ENCODE measurements at regions not wholly inside any gene's neighbourhood (a gene's known extent, or its start where the extent isn't known, plus 50 kb on each side); places are given as distances from the start of the nearest gene placed in this dataset.
"Not testable (repeated sequence)": the region's sequence is repeated elsewhere in the genome, so short reads cannot be mapped to it uniquely, and the experiment has no call there.

GRCh38 chr4:9008407-9008806, 136.8 kb upstream of the HMX1 start:
- H4K91ac ChIP-seq (ENCODE audit: insufficient read length, low read depth, low read length); DNase-seq; H3K4me3 Mint-ChIP-seq; H3K23me2 ChIP-seq (ENCODE audit: insufficient read length, low read depth, low read length, poor library complexity, severe bottlenecking); H4K20me1 ChIP-seq (ENCODE audit: control insufficient read depth, insufficient read depth, insufficient read length); H3K27ac ChIP-seq (ENCODE audit: insufficient read length, low read depth, low read length); H3K4me1 ChIP-seq (ENCODE audit: insufficient read depth, low read length); H3K18ac ChIP-seq (ENCODE audit: insufficient read length, low read depth, low read length); H2BK15ac ChIP-seq (ENCODE audit: low read depth, low read length); H3K79me1 ChIP-seq (ENCODE audit: insufficient read depth, low read depth, low read length, poor library complexity, severe bottlenecking); H3K9ac ChIP-seq (ENCODE audit: extremely low read depth, insufficient read length, low read length); H2BK12ac ChIP-seq (ENCODE audit: insufficient read length, low read depth, low read length); H3K79me2 ChIP-seq (ENCODE audit: insufficient read depth, low read length); H3K4me1 Mint-ChIP-seq; H2BK5ac ChIP-seq (ENCODE audit: insufficient read length, low read length); H4K8ac ChIP-seq (replicated peaks; ENCODE audit: insufficient read length, low read depth, low read length); H3K9me3 ChIP-seq (ENCODE audit: control insufficient read depth, low read depth, low read length); H3K14ac ChIP-seq (ENCODE audit: insufficient read depth, low read length); H4K5ac ChIP-seq (ENCODE audit: insufficient read length, low read depth, low read length); H3T11ph ChIP-seq (ENCODE audit: low read length); H2AK5ac ChIP-seq (ENCODE audit: insufficient read length, low read length); H3K27me3 ChIP-seq (ENCODE audit: insufficient read depth, low read length); H3K4me2 ChIP-seq (ENCODE audit: insufficient read depth, insufficient read length, low read length); H3K27ac Mint-ChIP-seq; H3K23ac ChIP-seq (ENCODE audit: insufficient read length, low read depth, low read length); H2BK120ac ChIP-seq (ENCODE audit: low read depth, low read length, poor library complexity, severe bottlenecking); H2AFZ ChIP-seq (ENCODE audit: low read length); H3K4ac ChIP-seq (ENCODE audit: low read depth, low read length); H3K36me3 Mint-ChIP-seq (ENCODE audit: insufficient read depth in 1 of 3, low read depth in 3 of 3); H2BK20ac ChIP-seq (ENCODE audit: low read depth, low read length, poor library complexity, severe bottlenecking); H3K56ac ChIP-seq (ENCODE audit: insufficient read length, low read depth, low read length): not testable (repeated sequence)
- no CpG with 5 or more reads among the region's 4 CpGs for WGBS (ENCODE audit: extremely low coverage, insufficient read length, low lambda C conversion rate)
- Mint-ChIP-seq H3K9me3 (peaks cover 24 to 57% of the 10 kb centered on the region in 2 experiments), H3K27me3 (ENCODE audit: low read depth) (peaks cover 13% of the 10 kb centered on the region)

DNA sequence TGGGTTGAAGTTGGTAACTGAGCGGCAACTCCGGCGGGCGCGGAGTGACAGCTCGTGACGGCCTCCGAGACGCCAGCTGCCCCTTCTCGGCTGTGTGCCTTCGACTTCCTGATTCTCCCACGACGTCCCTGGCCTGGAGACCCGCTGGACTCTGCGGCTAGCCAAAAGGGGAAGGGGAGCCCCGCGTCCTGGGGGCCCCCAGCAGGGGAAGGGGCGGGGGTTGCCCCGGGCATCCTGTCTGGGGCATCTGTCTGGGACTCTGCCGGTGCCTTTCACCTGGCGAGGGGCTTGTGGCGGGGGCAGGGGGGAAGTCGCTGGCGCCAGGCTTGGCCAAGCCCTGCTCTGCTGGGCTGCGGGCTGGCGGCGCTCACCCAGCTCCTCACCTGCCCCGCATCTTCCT, 129.5 kb upstream of the HMX1 start:
- H2BK12ac ChIP-seq (ENCODE audit: insufficient read length, low read depth, low read length); H3K36me3 Mint-ChIP-seq (ENCODE audit: insufficient read depth in 1 of 3, low read depth in 3 of 3); H3K79me1 ChIP-seq (ENCODE audit: insufficient read depth, low read depth, low read length, poor library complexity, severe bottlenecking); H3K9me3 ChIP-seq (ENCODE audit: control insufficient read depth, low read depth, low read length); H2BK20ac ChIP-seq (ENCODE audit: low read depth, low read length, poor library complexity, severe bottlenecking); H3K4ac ChIP-seq (ENCODE audit: low read depth, low read length); DNase-seq; H4K5ac ChIP-seq (ENCODE audit: insufficient read length, low read depth, low read length); H2BK5ac ChIP-seq (ENCODE audit: insufficient read length, low read length); H3K27ac ChIP-seq (ENCODE audit: insufficient read length, low read depth, low read length); H2AFZ ChIP-seq (ENCODE audit: low read length); H4K8ac ChIP-seq (replicated peaks; ENCODE audit: insufficient read length, low read depth, low read length); H3K14ac ChIP-seq (ENCODE audit: insufficient read depth, low read length); H2AK5ac ChIP-seq (ENCODE audit: insufficient read length, low read length); H3K9ac ChIP-seq (ENCODE audit: extremely low read depth, insufficient read length, low read length); H3K4me1 ChIP-seq (ENCODE audit: insufficient read depth, low read length); H3T11ph ChIP-seq (ENCODE audit: low read length); H4K20me1 ChIP-seq (ENCODE audit: control insufficient read depth, insufficient read depth, insufficient read length); H3K27ac Mint-ChIP-seq; H3K27me3 ChIP-seq (ENCODE audit: insufficient read depth, low read length); H3K23me2 ChIP-seq (ENCODE audit: insufficient read length, low read depth, low read length, poor library complexity, severe bottlenecking); H2BK15ac ChIP-seq (ENCODE audit: low read depth, low read length); H3K56ac ChIP-seq (ENCODE audit: insufficient read length, low read depth, low read length); H4K91ac ChIP-seq (ENCODE audit: insufficient read length, low read depth, low read length); H3K23ac ChIP-seq (ENCODE audit: insufficient read length, low read depth, low read length); H3K79me2 ChIP-seq (ENCODE audit: insufficient read depth, low read length); H3K18ac ChIP-seq (ENCODE audit: insufficient read length, low read depth, low read length); H2BK120ac ChIP-seq (ENCODE audit: low read depth, low read length, poor library complexity, severe bottlenecking): not testable (repeated sequence)
- WGBS (ENCODE audit: extremely low coverage, insufficient read length, low lambda C conversion rate), result no CpG with 5 or more reads among the region's 28 CpGs
- H3K4me2 ChIP-seq (ENCODE audit: insufficient read depth, insufficient read length, low read length), result peak overlapping the region; percentile 18
- H3K27me3 Mint-ChIP-seq (ENCODE audit: low read depth), result peaks cover 48% of the 10 kb centered on the region
- peak overlapping the region in 1 of 2 experiments; percentile 68; a peak in 4 of 5 replicates for H3K4me3 Mint-ChIP-seq
- peaks cover 5 to 13% of the 10 kb centered on the region in 2 experiments for H3K4me1 Mint-ChIP-seq
- peaks cover 19 to 66% of the 10 kb centered on the region in 2 experiments for H3K9me3 Mint-ChIP-seq

All from H9 (cell line).